ENCODE measurements at regions not wholly inside any gene's neighbourhood (a gene's known extent, or its start where the extent isn't known, plus 50 kb on each side); places are given as distances from the start of the nearest gene placed in this dataset.

DNA sequence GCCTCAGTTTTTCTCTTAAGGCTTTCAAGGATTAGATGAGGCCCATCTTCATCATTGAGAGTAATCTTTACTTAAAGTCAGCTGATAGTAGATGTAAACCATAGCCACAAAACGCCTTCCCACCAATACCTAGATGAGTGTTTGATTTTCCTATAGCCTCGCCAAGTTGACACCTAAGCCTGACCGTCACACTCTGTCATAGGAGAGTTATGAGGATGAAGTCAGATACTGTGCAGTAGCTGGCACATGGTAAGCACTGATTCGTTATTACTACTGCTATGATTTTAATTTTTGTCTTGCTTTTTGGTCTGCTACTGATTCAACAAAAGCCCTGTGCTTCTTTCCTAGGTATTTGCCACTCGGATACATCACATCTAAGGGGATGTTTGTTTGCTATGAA is 395.5 kb downstream of the RPS6KC1 start:
- TF ChIP-seq, protein P1, sequence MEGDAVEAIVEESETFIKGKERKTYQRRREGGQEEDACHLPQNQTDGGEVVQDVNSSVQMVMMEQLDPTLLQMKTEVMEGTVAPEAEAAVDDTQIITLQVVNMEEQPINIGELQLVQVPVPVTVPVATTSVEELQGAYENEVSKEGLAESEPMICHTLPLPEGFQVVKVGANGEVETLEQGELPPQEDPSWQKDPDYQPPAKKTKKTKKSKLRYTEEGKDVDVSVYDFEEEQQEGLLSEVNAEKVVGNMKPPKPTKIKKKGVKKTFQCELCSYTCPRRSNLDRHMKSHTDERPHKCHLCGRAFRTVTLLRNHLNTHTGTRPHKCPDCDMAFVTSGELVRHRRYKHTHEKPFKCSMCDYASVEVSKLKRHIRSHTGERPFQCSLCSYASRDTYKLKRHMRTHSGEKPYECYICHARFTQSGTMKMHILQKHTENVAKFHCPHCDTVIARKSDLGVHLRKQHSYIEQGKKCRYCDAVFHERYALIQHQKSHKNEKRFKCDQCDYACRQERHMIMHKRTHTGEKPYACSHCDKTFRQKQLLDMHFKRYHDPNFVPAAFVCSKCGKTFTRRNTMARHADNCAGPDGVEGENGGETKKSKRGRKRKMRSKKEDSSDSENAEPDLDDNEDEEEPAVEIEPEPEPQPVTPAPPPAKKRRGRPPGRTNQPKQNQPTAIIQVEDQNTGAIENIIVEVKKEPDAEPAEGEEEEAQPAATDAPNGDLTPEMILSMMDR (conservative IDR thresholded peaks at IDR 0.05), result no peak
- no peak for TF ChIP-seq ZFX (IDR thresholded peaks at IDR 0.05)
